H1 (cell line): ENCODE measurements at regions not wholly inside any gene's neighbourhood (a gene's known extent, or its start where the extent isn't known, plus 50 kb on each side); places are given as distances from the start of the nearest gene placed in this dataset.
"Not testable (repeated sequence)": the region's sequence is repeated elsewhere in the genome, so short reads cannot be mapped to it uniquely, and the experiment has no call there.

Experiments
- CHD1 ChIP-seq: IDR thresholded peaks from 2 replicates; pipeline ENCODE4 v1.6.1; 2012; ENCODE audit warnings: low read depth, low read length, improper control_type of control experiment
- CREB1 ChIP-seq: IDR thresholded peaks from 2 replicates; pipeline ENCODE4 v1.6.1; 2012; ENCODE audit warnings: inconsistent platforms
- TF ChIP-seq, protein P1 (sequence below): IDR thresholded peaks from 2 replicates; pipeline ENCODE4 v1.6.1; 2011; ENCODE audit warnings: low read depth, mild to moderate bottlenecking, low read length; ENCODE audit not compliant: insufficient read depth
- TF ChIP-seq, protein P2 (sequence below), 3 experiments: IDR thresholded peaks; 1 replicate in 2 of 3; 2 replicates in 1 of 3; pipeline versions ENCODE4 v1.5.1 to v1.6.1; 2011; ENCODE audit warnings: low read length in 3 of 3, mild to moderate bottlenecking in 3 of 3, inconsistent platforms in 2 of 3, low read depth in 1 of 3, moderate library complexity in 1 of 3; ENCODE audit not compliant: insufficient read depth in 1 of 3; ENCODE audit errors: control extremely low read depth in 1 of 3

- TF ChIP-seq CHD1, CREB1: not testable (repeated sequence)
- TF ChIP-seq, protein P1, sequence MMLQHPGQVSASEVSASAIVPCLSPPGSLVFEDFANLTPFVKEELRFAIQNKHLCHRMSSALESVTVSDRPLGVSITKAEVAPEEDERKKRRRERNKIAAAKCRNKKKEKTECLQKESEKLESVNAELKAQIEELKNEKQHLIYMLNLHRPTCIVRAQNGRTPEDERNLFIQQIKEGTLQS, result not testable (repeated sequence)
- TF ChIP-seq, protein P2, sequence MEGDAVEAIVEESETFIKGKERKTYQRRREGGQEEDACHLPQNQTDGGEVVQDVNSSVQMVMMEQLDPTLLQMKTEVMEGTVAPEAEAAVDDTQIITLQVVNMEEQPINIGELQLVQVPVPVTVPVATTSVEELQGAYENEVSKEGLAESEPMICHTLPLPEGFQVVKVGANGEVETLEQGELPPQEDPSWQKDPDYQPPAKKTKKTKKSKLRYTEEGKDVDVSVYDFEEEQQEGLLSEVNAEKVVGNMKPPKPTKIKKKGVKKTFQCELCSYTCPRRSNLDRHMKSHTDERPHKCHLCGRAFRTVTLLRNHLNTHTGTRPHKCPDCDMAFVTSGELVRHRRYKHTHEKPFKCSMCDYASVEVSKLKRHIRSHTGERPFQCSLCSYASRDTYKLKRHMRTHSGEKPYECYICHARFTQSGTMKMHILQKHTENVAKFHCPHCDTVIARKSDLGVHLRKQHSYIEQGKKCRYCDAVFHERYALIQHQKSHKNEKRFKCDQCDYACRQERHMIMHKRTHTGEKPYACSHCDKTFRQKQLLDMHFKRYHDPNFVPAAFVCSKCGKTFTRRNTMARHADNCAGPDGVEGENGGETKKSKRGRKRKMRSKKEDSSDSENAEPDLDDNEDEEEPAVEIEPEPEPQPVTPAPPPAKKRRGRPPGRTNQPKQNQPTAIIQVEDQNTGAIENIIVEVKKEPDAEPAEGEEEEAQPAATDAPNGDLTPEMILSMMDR (IDR thresholded peaks at IDR 0.05; ENCODE audit: control extremely low read depth in 1 of 3, insufficient read depth in 1 of 3, low read depth in 1 of 3, low read length in 3 of 3), result not testable (repeated sequence)
Observed at GRCh38 chr2:89195636-89196251, 504.3 kb downstream of the RPIA start.
